Cardiac muscle cell (in vitro differentiated cells and primary cell): ENCODE measurements at regions not wholly inside any gene's neighbourhood (a gene's known extent, or its start where the extent isn't known, plus 50 kb on each side); places are given as distances from the start of the nearest gene placed in this dataset.

Experiments
- DNase-seq, 2 donors: peaks; one replicate each; pipeline versions ENCODE4 v3.0.0 to v3.0.0-alpha.2; 2010 to 2017; ENCODE audit warnings: low read depth in 1 of 2, low spot score in 1 of 2
- H3K27ac ChIP-seq: fragments of 200-600 bp; sonication (generic); 2 replicates; pipeline ENCODE4 v1.5.1; 2016
- H3K27me3 ChIP-seq: fragments of 200-600 bp; sonication (generic); 2 replicates; pipeline ENCODE4 v1.6.0; 2016; ENCODE audit warnings: control low read depth
- H3K36me3 ChIP-seq: fragments of 200-600 bp; sonication (generic); 2 replicates; pipeline ENCODE4 v1.5.1; 2016; ENCODE audit warnings: control low read depth
- H3K4me1 ChIP-seq: fragments of 200-600 bp; sonication (generic); 2 replicates; pipeline ENCODE4 v1.8.1; 2017; ENCODE audit warnings: low read depth, mild to moderate bottlenecking, mixed run types
- H3K4me3 ChIP-seq: fragments of 200-600 bp; sonication (generic); 2 replicates; pipeline ENCODE4 v1.5.1; 2016; ENCODE audit warnings: mild to moderate bottlenecking
- H3K9me3 ChIP-seq: fragments of 200-600 bp; sonication (generic); 2 replicates; pipeline ENCODE4 v1.5.1; 2017; ENCODE audit warnings: low read depth, mild to moderate bottlenecking, control low read depth
- CTCF ChIP-seq: IDR thresholded peaks from 2 replicates; pipeline ENCODE4 v1.5.1; 2012; ENCODE audit warnings: low read depth, mild to moderate bottlenecking, low read length

GRCh38 chr4:173707658-173708419, 177.8 kb upstream of the HAND2 start:
- Histone ChIP-seq H3K9me3 (no peaks in the 10 kb centered on the region), H3K4me3 (no peak overlapping the region), H3K4me1 (peaks cover 7% of the 10 kb centered on the region), H3K27me3 (no peaks in the 10 kb centered on the region), H3K27ac (no peak overlapping the region), H3K36me3 (no peaks in the 10 kb centered on the region)
- no peak for TF ChIP-seq CTCF
- peak in 1 of 2 donors; percentile 40 for DNase-seq

- no peak for TF ChIP-seq CTCF
- Histone ChIP-seq H3K4me3 (no peak overlapping the region), H3K36me3 (no peaks in the 10 kb centered on the region), H3K27me3 (no peaks in the 10 kb centered on the region), H3K27ac (no peak overlapping the region), H3K4me1 (peaks cover 7% of the 10 kb centered on the region), H3K9me3 (no peaks in the 10 kb centered on the region)
- no peak for DNase-seq
These were observed 174.2 kb upstream of the HAND2 start for GRCh38 chr4:173704201-173704600.

GRCh38 chr4:173703021-173703420, 173.0 kb upstream of the HAND2 start:
- H3K27me3 ChIP-seq, result no peaks in the 10 kb centered on the region
- DNase-seq, result no peak
- no peaks in the 10 kb centered on the region for H3K9me3 ChIP-seq
- no peak for TF ChIP-seq CTCF
- peaks cover 7% of the 10 kb centered on the region for H3K4me1 ChIP-seq
- no peaks in the 10 kb centered on the region for H3K36me3 ChIP-seq
- H3K27ac ChIP-seq, result no peak overlapping the region
- no peak overlapping the region for H3K4me3 ChIP-seq

GRCh38 chr4:173700650-173701049, 170.6 kb upstream of the HAND2 start:
- no peaks in the 10 kb centered on the region for H3K36me3 ChIP-seq
- no peak overlapping the region for H3K4me3 ChIP-seq
- TF ChIP-seq CTCF, result no peak
- no peak overlapping the region for H3K27ac ChIP-seq
- H3K4me1 ChIP-seq, result no peaks in the 10 kb centered on the region
- H3K9me3 ChIP-seq, result no peaks in the 10 kb centered on the region
- H3K27me3 ChIP-seq, result no peaks in the 10 kb centered on the region
- no peak for DNase-seq

- Histone ChIP-seq H3K36me3 (no peaks in the 10 kb centered on the region), H3K4me3 (no peak overlapping the region), H3K9me3 (no peaks in the 10 kb centered on the region), H3K27ac (no peak overlapping the region), H3K27me3 (no peaks in the 10 kb centered on the region), H3K4me1 (no peaks in the 10 kb centered on the region)
- DNase-seq, result no peak
- no peak for TF ChIP-seq CTCF
These were observed 169.9 kb upstream of the HAND2 start for GRCh38 chr4:173699841-173700475.
